HG02938 (cell line): ENCODE measurements at regions not wholly inside any gene's neighbourhood (a gene's known extent, or its start where the extent isn't known, plus 50 kb on each side); places are given as distances from the start of the nearest gene placed in this dataset.

Source experiments
- ATAC-seq: cut with Tn5 transposase; IDR thresholded peaks from one replicate; pipeline ENCODE4 v1.9.1; 2021; ENCODE audit warnings: mild to moderate bottlenecking, moderate library complexity; ENCODE audit not compliant: unreplicated experiment

- ATAC-seq = no peak
Observed at GRCh38 chr1:79325705-79326104, 319.2 kb upstream of the ADGRL4 start.

- ATAC-seq = no peak
Observed at GRCh38 chr1:79325126-79325525, 318.6 kb upstream of the ADGRL4 start.

GRCh38 chr1:79323239-79324025 is 316.9 kb upstream of the ADGRL4 start:
- no peak for ATAC-seq

DNA sequence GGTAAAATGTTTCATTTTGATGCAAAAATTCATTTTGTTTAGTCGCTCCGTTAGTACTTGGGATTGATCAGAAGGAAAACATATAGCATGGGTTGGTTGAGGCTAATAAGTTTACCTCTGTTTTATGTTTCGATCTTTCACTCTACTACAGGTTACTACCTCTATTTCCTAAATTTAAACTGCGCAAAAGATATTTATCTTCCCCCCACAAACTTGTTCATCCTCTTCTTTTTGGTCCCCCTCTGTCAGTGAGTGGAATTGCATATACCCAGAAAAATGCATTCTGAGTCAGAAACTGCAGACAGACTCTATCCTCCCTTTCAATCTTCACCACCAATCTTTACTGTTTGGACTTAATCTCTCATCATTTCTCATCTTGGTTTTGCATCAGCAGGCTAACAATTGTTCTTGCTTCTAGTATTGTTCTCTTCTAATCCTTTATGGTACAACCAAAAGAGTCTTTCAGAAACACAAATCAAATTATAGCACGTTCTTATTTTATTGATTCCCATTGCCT is 316.0 kb upstream of the ADGRL4 start:
- no peak for ATAC-seq

DNA sequence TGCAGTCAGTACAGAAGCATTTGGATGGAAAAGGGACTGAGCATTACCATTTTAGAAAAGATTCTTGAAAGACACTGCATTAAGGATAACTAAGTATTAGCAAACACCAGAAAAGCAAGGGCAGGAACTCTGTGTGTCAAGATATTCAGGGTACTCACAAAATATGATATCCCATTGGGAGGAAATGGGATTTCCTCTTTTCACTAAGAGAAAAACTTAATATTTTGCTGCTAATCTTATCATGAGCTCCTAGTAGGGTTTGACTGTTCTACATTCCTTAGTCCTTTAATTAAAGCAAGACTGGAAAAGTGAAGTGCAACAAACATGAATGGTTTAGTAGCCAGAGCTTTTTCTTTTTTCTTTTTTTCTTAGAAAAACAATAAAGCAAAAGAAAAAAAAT is 305.9 kb upstream of the ADGRL4 start:
- ATAC-seq = no peak

- no peak for ATAC-seq
Observed at GRCh38 chr1:79310609-79311008, 304.1 kb upstream of the ADGRL4 start.

DNA sequence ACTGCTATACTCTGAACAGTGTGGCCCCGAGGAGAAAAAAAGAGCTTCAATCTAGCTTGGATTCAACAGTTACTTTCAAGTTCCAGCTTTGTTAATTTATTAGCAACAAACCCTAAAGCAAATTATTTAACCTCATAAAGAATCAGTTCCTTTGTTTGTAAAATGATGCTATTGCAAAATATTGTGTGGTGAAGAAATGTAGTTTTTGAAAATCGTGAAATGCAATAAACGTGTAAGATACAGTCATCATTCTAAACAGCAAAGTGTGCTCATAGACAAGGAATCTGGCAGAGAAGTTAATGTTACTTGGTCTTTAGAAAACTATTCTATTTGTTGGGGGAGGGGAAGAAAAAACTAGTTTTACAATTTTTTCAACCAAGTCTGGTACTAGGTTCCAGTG is 297.6 kb upstream of the ADGRL4 start:
- ATAC-seq = no peak

DNA sequence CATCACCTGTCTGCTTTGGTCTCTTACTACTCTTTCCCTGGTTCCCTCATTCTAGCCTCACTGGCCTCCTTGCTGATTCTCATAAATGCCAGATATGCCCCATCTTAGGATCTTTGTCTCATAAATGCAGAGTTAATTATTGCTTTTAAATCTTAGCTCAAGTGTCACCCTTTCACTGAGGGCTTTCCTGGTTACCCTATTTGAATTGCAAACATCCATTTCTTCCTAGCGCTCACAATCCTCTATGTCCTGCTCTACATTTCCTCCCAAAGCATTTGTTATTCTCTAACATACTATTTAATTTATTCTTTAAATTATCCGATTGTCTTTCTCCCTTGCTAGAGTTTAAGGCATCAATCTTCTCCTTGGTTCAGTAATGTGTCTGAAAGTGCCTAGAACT is 296.5 kb upstream of the ADGRL4 start:
- no peak for ATAC-seq

DNA sequence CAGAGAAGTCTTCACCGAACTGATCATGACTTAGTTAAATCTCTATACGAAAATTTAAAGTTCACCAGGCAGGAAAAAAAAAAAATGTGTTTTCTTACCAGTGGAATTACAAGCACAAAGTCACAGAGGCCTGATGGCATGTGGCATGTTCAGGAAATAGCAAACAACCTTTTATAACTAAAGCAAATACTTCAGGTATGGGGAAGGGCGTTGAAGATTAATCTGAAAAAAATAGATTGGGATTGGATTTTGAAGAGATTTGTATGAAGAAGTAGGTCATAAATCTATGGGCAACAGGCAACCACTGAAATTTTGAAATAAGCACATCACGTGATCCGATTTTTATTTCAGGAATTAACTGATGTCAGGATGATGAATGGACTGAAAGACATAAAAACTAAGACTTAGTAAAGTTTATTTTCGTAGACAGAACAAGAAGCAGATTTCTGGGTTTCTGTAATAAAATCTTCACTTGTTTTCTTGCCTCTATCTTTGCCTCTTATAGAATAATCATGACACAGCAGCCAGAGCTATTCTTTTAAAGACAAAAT is 295.9 kb upstream of the ADGRL4 start:
- no peak for ATAC-seq

- no peak for ATAC-seq
Observed at GRCh38 chr1:79295967-79296366, 289.4 kb upstream of the ADGRL4 start.

GRCh38 chr1:79293611-79294010 is 287.1 kb upstream of the ADGRL4 start:
- no peak for ATAC-seq

DNA sequence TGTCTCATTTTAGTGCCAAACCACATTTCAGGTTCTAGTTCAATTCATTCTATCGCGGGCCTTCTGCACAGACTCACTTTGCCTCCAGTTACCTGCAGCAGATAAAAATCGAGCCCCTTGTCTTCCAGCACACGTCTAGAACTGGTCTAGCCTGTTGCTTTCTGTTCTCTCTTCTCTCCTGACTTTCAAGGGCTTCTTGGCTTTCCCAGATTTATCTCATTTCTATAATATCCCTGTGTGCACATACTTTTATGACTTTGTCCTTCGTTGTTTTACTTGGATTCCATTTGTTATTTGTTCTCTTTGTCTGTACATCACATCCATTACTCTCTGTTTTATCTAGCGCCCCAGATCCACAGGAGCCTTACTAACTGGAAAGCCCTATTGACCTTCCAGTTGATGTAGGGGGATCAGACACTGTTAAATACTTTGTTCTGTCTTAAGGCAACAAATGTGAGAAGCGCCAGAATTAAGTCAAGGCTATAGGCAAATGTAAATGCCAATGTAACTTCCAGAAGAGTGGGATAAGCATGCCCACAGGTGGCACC is 284.5 kb upstream of the ADGRL4 start:
- ATAC-seq = no peak

GRCh38 chr1:79287982-79288381 is 281.5 kb upstream of the ADGRL4 start:
- ATAC-seq = no peak

GRCh38 chr1:79285667-79286066 is 279.1 kb upstream of the ADGRL4 start:
- no peak for ATAC-seq

DNA sequence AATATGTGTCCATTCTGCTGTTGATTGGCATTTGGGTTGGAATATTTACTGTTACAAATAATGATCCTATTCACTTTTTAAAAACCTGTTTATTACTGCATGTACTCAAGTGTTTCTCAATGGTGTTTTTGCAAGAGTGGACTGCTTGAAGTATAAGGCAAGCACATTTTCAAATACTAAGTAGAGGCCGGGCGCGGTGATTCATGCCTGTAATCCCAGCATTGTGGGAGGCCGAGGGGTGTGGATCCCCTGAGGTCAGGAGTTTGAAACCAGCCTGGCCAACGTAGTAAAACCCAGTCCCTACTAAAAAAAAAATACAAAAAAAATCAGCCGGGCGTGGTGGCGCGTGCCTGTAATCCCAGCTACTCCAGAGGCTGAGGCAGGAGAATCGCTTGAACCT is 276.9 kb upstream of the ADGRL4 start:
- ATAC-seq = no peak

DNA sequence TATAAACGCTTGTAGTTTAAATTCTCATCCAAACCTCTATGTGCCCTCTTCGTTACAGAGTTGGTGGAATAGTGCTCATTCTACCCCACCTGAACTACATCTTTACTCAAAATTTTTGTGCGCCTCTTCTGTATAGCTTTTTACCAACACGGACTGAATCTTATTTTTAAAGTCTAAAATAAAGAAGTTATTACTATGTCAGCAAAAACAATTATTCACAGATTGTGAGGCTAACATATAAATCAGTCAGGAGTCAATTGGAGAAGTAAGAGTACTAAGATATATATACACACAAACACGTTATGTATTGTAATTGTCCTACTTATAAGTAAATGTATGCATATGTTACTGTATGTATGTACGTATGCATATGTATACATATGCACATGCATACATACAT is 274.9 kb upstream of the ADGRL4 start:
- ATAC-seq = no peak

DNA sequence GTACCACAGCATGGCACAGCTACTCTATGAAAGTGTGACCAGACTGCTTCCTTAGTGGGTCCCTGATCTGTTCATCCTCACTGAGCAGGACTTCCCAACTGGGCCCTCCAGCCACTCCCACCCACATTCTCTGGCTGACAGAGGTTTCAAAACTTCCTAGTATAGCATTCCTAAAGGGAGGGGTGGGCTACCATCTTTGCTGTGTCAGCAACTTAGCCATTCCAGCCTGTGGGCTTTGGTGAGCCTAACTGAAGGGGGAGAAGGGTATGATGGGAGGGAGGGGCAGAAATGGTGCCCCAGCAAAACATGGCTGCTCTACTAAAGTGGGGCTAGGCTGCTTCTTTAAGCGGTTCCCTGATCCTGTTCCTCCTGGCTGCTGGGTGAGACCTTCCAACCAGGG is 265.2 kb upstream of the ADGRL4 start:
- ATAC-seq = no peak

GRCh38 chr1:79264975-79265818 is 258.7 kb upstream of the ADGRL4 start:
- no peak for ATAC-seq

GRCh38 chr1:79264285-79264684 is 257.8 kb upstream of the ADGRL4 start:
- no peak for ATAC-seq

DNA sequence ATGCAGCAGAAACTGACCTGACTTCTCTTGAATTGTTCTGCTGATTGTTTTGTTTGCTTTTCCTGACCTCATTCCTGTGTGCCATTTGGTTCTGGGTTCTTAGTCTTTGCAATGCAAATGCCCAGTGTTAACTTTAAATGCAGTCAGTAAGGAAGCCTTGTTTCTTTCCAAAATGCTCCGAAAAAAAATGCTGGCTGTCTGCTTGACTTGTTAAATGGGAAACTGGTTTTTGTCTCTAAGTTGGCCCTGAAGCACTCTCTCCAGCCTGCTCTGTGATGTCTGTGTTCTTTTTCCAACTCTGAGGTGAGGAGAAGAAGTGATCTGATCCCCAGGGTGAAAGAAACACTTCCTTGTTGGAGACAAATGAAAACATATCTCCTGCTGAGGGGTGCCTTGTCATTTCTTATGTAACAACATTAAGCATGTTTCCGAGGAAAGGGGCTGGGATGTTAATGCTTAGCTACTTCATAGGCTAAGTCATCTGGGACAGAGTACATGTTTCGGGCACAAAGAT is 256.3 kb upstream of the ADGRL4 start:
- ATAC-seq = no peak
